Spleen (tissue), 11 donors: ENCODE measurements at regions not wholly inside any gene's neighbourhood (a gene's known extent, or its start where the extent isn't known, plus 50 kb on each side); places are given as distances from the start of the nearest gene placed in this dataset.

Source experiments
- DNase-seq: peaks from one replicate; pipeline ENCODE4 v3.0.0-alpha.2; 2020
- H3K27ac ChIP-seq, 8 donors: fragments of 200-600 bp; sonication (generic) in 7 of 8; 1 replicate in 4 of 8; 2 replicates in 4 of 8; pipeline versions ENCODE4 v1.5.0 to v1.8.0; 2016 to 2021; ENCODE audit warnings: inconsistent platforms in 4 of 8, mild to moderate bottlenecking in 4 of 8, moderate library complexity in 1 of 8
- H3K27me3 ChIP-seq, 7 donors: fragments of 200-600 bp; sonication (generic) in 6 of 7; replicated peaks in 1 of 7; 1 replicate in 4 of 7; 2 replicates in 3 of 7; pipeline versions ENCODE4 v1.5.0 to v1.8.0; 2016 to 2021; ENCODE audit warnings: inconsistent platforms in 3 of 7, mild to moderate bottlenecking in 1 of 7
- H3K36me3 ChIP-seq, 6 donors: fragments of 200-600 bp; sonication (generic) in 5 of 6; 1 replicate in 4 of 6; 2 replicates in 2 of 6; pipeline versions ENCODE4 v1.5.0 to v1.8.0; 2016 to 2021; ENCODE audit warnings: inconsistent platforms in 2 of 6
- H3K4me1 ChIP-seq, 6 donors: fragments of 200-600 bp; sonication (generic) in 5 of 6; 1 replicate in 3 of 6; 2 replicates in 3 of 6; pipeline versions ENCODE4 v1.5.0 to v1.8.0; 2016 to 2021; ENCODE audit warnings: inconsistent platforms in 3 of 6
- H3K4me3 ChIP-seq, 8 donors: fragments of 200-600 bp; sonication (generic) in 7 of 8; 1 replicate in 4 of 8; 2 replicates in 4 of 8; pipeline versions ENCODE4 v1.5.0 to v1.8.0; 2016 to 2021; ENCODE audit warnings: inconsistent platforms in 4 of 8, mild to moderate bottlenecking in 4 of 8, moderate library complexity in 2 of 8
- H3K9me3 ChIP-seq, 8 donors: fragments of 200-600 bp; sonication (generic) in 7 of 8; 1 replicate in 4 of 8; 2 replicates in 4 of 8; pipeline versions ENCODE4 v1.5.0 to v1.8.0; 2016 to 2021; ENCODE audit warnings: inconsistent platforms in 4 of 8
- CTCF ChIP-seq, 11 experiments: fragments of 200-600 bp in 7 of 11; fragments of 450-650 bp in 4 of 11; sonication (generic) in 4 of 11; IDR thresholded peaks in 8 of 11; conservative IDR thresholded peaks in 3 of 11; 1 replicate in 7 of 11; 2 replicates in 4 of 11; pipeline versions ENCODE4 v1.4.0 to v1.8.0; 2016 to 2021; ENCODE audit warnings: antibody characterized with exemption in 11 of 11, inconsistent platforms in 4 of 11, mild to moderate bottlenecking in 1 of 11
- POLR2A ChIP-seq, 3 donors: fragments of 450-650 bp; IDR thresholded peaks; one replicate each; pipeline ENCODE4 v1.5.1; 2017; ENCODE audit warnings: antibody characterized with exemption in 3 of 3, mild to moderate bottlenecking in 1 of 3
- POLR2AphosphoS5 ChIP-seq, 3 donors: sonication (generic); formaldehyde crosslinking; IDR thresholded peaks; one replicate each; pipeline ENCODE4 v1.5.1; 2017; ENCODE audit warnings: antibody characterized with exemption in 3 of 3
- WGBS, 5 donors: extraction: QIAGEN DNeasy Blood & Tissue Kit in 3 of 5; methylation state at CpG; one replicate each; pipeline versions ENCODE4 v1.1.5 to v1.1.7; 2013 to 2018; 5-methylcytosine and 5-hydroxymethylcytosine counted together
- intact Hi-C: fragments of 100-400 bp; cut with DNase I; formaldehyde crosslinking; loops from one replicate; pipeline ENCODE4 v1.15.0; 2023; ENCODE audit warnings: low total_unique reads
- donor health status: healthy with polysubstance abuse.
- donor health status: DM: no; HTN: no; CAD: no; lungs with moderate emphysema.
- donor health status: DM: no; HTN: no; CAD: no.
- donor health status: Bipolar disorder and iron deficiency.
- donor health status: healthy.
- donor health status: DM: no; HTN: no; CAD: no.
- donor health status: DM: yes; HTN: yes; CAD: no.

- H3K27ac ChIP-seq: no peak overlapping the region
- H3K27me3 ChIP-seq: no peaks in the 10 kb centered on the region
- H3K9me3 ChIP-seq: peaks cover 0 to 6% (median 0%) of the 10 kb centered on the region in 8 donors
- no peak overlapping the region for H3K4me3 ChIP-seq
- H3K4me1 ChIP-seq: no peaks in the 10 kb centered on the region
- TF ChIP-seq POLR2AphosphoS5 (IDR thresholded peaks at IDR 0.05): no peak
- no peak for TF ChIP-seq POLR2A (IDR thresholded peaks at IDR 0.05)
- no peak for TF ChIP-seq CTCF (IDR thresholded peaks at IDR 0.05 in 8 of 11, conservative IDR thresholded peaks at IDR 0.05 in 3 of 11)
- H3K36me3 ChIP-seq: no peaks in the 10 kb centered on the region
- DNase-seq: no peak
- intact Hi-C loops: no loop called here
Observed at GRCh38 chr2:163368655-163369054, 367.2 kb downstream of the FIGN start.

- WGBS, 5 donors: 79 to 95% (median 90%) methylated on average over 4 of the region's 4 CpGs
- TF ChIP-seq POLR2A (IDR thresholded peaks at IDR 0.05): no peak
- no peak for TF ChIP-seq POLR2AphosphoS5 (IDR thresholded peaks at IDR 0.05)
- TF ChIP-seq CTCF (IDR thresholded peaks at IDR 0.05 in 8 of 11, conservative IDR thresholded peaks at IDR 0.05 in 3 of 11): no peak
- no peaks in the 10 kb centered on the region for H3K27me3 ChIP-seq
- intact Hi-C loops: no loop called here
- no peak overlapping the region for H3K27ac ChIP-seq
- no peaks in the 10 kb centered on the region for H3K36me3 ChIP-seq
- H3K9me3 ChIP-seq: peaks cover 0 to 7% (median 2%) of the 10 kb centered on the region in 8 donors
- DNase-seq: no peak
- H3K4me1 ChIP-seq: no peaks in the 10 kb centered on the region
- H3K4me3 ChIP-seq: no peak overlapping the region
Observed at GRCh38 chr2:163367825-163368582, 367.8 kb downstream of the FIGN start.

- Histone ChIP-seq H3K27me3 (no peaks in the 10 kb centered on the region), H3K36me3 (no peaks in the 10 kb centered on the region), H3K4me3 (no peak overlapping the region), H3K27ac (no peak overlapping the region), H3K9me3 (peaks cover 0 to 10% (median 6%) of the 10 kb centered on the region in 8 donors), H3K4me1 (no peaks in the 10 kb centered on the region)
- intact Hi-C loops: no loop called here
- TF ChIP-seq POLR2AphosphoS5 (IDR thresholded peaks at IDR 0.05) (no peak), CTCF (IDR thresholded peaks at IDR 0.05 in 8 of 11, conservative IDR thresholded peaks at IDR 0.05 in 3 of 11) (no peak), POLR2A (IDR thresholded peaks at IDR 0.05) (no peak)
- no peak for DNase-seq
Observed at GRCh38 chr2:163364736-163365135, 371.1 kb downstream of the FIGN start.

GRCh38 chr2:163353551-163353950 is 382.3 kb downstream of the FIGN start:
- H3K4me1 ChIP-seq: peaks cover 0 to 22% (median 11%) of the 10 kb centered on the region in 6 donors
- WGBS, 5 donors: 69 to 95% (median 84%) methylated on average over 1 of the region's 1 CpG
- H3K9me3 ChIP-seq: no peaks in the 10 kb centered on the region
- H3K36me3 ChIP-seq: no peaks in the 10 kb centered on the region
- no peak for DNase-seq
- H3K27ac ChIP-seq: no peak overlapping the region
- no peak for TF ChIP-seq POLR2A (IDR thresholded peaks at IDR 0.05)
- no peak for TF ChIP-seq POLR2AphosphoS5 (IDR thresholded peaks at IDR 0.05)
- no peak for TF ChIP-seq CTCF (IDR thresholded peaks at IDR 0.05 in 8 of 11, conservative IDR thresholded peaks at IDR 0.05 in 3 of 11)
- intact Hi-C loops: no loop called here
- no peaks in the 10 kb centered on the region for H3K27me3 ChIP-seq
- H3K4me3 ChIP-seq: no peak overlapping the region
